ENCODE measurements at regions not wholly inside any gene's neighbourhood (a gene's known extent, or its start where the extent isn't known, plus 50 kb on each side); places are given as distances from the start of the nearest gene placed in this dataset.

DNA sequence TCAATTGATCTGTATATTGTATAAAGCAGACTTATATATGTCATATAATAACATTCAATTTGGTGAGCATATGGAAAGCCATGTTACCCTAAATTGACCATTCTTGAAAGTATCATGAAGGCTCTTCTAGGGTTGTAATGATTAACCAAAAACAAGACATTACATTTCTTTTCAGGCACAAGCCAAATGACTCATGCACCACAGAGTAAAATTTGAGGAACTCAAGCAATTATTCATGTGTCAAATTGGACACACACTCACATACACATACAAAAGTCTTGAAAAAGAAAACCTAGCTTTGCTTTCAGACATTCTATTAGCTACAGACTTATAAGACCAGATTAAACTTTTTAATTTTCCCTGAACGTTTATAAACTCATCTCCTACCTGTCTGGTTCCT lies 146.5 kb upstream of the PCDH18 start:
- TF ChIP-seq CTCF (IDR thresholded peaks at IDR 0.05) (no peak), EP300 (IDR thresholded peaks at IDR 0.05) (no peak), POLR2A (IDR thresholded peaks at IDR 0.05) (no peak)

Data from upper lobe of left lung (tissue), 4 donors.